ENCODE measurements at regions not wholly inside any gene's neighbourhood (a gene's known extent, or its start where the extent isn't known, plus 50 kb on each side); places are given as distances from the start of the nearest gene placed in this dataset.
"Not testable (repeated sequence)": the region's sequence is repeated elsewhere in the genome, so short reads cannot be mapped to it uniquely, and the experiment has no call there.

DNA sequence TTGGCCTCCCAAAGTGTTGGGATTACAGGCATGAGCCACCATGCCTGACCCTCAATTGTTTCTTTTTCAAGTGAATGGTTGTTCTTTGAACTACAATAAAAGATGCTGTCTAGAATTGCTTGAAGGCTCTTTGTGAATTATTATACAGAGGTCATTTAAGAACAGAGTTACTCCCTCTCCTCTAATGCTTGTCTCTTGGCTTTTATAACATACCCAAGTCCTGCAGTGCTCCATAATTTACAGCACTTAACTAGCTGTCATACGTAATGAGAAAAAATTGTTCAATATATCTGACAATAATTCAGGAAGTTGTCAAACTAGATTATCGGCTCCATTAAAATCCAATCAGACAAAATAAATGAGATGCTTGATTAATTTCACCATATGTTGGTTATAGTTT lies 823.0 kb upstream of the ATXN7L3B start:
- DNase-seq (ENCODE audit: low spot score): no peak

DNA sequence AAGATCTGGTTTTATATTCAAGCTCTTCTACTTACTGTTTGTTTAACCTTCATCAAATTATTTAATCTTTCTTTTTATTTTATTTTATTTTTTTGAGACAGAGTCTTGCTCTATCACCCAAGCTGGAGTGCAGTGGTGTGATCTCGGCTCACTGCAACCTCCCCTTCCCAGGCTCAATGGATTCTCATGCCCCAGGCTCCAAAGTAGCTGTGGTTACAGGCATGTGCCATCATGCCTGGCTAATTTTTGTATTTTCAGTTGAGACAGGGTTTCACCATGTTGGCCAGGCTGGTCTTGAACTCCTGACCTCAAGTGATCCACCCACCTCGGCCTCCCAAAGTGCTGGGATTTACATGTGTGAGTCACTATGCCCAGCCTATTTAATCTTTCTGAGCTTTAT lies 821.5 kb upstream of the ATXN7L3B start:
- DNase-seq (ENCODE audit: low spot score): not testable (repeated sequence)

DNA sequence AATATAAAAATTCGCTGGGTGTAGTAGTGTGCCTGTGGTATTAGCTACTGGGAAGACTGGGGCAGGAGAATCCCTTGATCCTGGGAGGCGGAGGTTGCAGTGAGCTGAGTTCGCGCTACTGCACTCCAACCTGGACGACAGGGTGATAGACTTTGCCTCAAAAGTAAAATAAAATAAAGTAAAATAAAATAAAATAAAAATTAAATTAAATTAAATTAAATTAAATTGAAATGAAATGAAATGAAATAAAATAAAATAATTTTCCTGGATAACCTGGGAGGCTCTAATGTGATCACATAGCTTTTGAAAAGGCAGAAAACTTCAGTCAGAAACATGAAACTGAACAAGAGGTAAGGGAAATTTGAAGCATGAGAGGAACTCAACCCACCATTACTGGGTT lies 818.4 kb upstream of the ATXN7L3B start:
- DNase-seq (ENCODE audit: low spot score): no peak

DNA sequence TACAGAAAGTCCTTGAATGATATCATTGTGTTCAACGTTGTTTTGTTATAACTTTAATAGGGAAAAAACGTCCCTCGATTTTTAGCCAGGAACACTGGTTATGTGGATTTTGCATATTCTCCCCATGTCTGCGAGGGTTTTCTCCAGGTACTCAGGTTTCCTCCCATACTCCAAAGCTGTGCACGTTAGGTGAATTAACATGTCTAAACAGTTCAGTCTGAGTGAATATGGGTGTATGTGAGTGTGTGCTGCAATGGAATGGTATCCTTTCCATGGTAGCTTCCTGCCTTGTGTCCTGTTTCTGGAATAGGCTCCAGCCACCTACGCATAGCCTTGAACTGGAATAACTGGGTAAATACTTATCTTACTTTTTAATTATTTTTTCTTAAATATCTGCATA lies 810.8 kb upstream of the ATXN7L3B start:
- no peak for DNase-seq (ENCODE audit: low spot score)

DNA sequence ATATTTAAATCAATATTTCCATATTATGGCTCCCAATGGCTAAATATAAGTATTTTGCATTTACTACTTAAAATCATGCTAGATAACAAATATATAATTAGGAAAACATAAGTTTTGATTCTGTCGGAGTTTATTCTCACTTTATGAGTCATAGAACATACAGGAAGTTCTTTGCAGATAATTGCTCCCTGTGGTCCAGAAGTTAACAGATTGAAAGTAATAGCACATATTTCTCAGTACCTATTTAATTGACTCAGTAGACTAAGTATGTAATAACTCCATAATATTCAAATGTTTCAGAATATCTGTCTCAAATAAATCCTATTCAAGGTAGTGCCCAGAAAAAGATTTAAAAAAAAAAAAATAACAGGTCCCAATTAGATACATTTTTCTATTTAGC lies 806.0 kb upstream of the ATXN7L3B start:
- no peak for DNase-seq (ENCODE audit: low spot score)

- no peak for DNase-seq (ENCODE audit: low spot score)
Measured at GRCh38 chr12:73769337-73769736, 768.3 kb upstream of the ATXN7L3B start.

GRCh38 chr12:73798523-73798922 lies 739.1 kb upstream of the ATXN7L3B start:
- DNase-seq (ENCODE audit: low spot score): no peak

GRCh38 chr12:73815072-73815645 lies 722.5 kb upstream of the ATXN7L3B start:
- DNase-seq (ENCODE audit: low spot score): no peak

DNA sequence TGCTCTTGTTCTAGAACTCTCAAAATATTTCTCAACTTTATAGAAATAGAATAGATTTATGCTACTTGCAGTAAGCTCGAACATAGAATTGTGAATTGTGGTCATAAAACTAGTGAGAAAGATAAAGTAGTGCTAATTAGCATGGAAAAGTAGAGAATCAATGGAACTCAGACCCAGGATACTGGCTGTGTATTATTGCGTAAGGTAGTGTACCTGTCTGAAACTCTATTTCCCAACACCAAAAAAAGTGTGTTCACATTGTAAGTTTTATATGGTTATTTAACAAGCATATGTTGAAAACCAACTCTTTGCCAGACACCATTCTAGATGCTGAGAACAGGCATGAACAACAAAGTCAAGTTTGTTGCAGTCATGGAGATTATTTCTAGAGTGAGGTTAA lies 720.5 kb upstream of the ATXN7L3B start:
- no peak for DNase-seq (ENCODE audit: low spot score)

DNA sequence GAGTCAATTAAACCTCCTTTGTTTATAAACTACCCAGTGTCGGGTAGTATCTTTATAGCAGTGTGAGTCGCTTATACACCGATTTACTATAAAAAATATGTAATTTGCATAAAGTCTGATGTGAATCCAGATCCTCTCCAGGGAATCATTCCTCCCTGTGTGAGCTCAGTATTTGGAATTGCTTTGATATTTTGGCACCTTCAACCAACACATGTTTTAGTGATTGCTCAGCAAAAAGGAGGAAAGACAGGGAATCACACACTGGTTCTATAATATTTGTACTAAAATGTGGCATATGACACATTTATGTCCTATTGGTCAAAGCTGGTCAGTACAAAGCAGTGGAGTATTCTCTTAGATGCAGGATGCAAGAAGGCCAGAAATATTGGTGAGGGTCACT lies 703.9 kb upstream of the ATXN7L3B start:
- no peak for DNase-seq (ENCODE audit: low spot score)

- DNase-seq (ENCODE audit: low spot score): no peak
Measured at GRCh38 chr12:73841963-73842362, 695.7 kb upstream of the ATXN7L3B start.

GRCh38 chr12:73863546-73863945 lies 674.1 kb upstream of the ATXN7L3B start:
- DNase-seq (ENCODE audit: low spot score): no peak

DNA sequence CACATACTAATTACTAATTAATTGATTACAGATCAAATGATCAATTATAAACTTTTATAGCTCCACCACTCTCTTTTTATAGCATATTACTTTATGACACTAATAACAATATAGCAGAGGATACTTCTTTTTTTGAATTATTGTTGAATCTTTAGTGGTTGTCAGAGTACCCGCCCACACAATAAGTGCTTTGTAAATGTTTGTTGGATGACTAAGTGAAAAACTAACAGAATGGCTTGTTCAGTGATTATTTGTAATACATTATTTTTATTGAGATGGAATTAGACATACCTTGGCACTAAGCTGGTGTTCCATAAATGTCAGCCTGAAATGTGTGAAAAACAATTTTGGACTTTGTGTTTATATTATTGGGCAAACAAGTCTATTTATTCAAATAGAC lies 670.5 kb upstream of the ATXN7L3B start:
- DNase-seq (ENCODE audit: low spot score): no peak

- not testable (repeated sequence) for DNase-seq (ENCODE audit: low spot score)
Measured at GRCh38 chr12:73877291-73877690, 660.3 kb upstream of the ATXN7L3B start.

DNA sequence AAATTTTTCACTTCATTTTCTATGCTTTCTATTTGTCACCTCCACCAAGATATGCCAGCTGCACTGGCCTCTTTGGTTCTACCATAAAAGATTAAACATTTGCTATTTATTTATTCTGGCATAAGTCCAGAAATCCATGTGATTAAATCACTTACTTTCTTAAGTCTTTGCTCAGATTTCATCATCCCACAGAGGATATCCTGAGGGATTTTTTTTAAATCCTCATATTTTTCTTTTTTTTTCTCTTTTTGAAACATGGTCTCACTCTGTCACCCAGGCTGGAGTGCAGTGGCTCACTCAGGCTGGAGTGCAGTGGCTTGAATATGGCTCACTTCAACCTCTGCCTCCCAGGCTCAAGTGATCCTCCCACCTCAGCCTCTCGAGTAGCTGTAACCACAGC lies 645.4 kb upstream of the ATXN7L3B start:
- no peak for DNase-seq (ENCODE audit: low spot score)

DNA sequence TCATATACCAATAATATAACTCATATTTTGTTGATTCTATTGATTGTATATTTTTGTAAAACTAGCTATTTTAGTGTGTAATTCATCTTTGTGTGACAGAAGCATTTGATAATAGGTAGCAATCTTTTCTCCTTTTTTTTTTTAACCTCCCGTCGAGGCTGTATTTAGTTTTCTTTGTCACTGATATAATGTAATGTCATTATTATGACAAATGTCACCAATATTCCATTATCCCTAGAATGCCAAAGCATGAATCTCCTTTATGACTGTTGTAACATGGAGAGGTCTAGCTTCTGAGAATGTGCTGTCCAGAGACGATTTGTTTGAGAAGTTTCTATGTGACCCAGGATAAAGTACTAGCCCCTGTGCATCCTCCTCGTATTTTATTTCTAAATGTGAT lies 639.0 kb upstream of the ATXN7L3B start:
- DNase-seq (ENCODE audit: low spot score): no peak

DNA sequence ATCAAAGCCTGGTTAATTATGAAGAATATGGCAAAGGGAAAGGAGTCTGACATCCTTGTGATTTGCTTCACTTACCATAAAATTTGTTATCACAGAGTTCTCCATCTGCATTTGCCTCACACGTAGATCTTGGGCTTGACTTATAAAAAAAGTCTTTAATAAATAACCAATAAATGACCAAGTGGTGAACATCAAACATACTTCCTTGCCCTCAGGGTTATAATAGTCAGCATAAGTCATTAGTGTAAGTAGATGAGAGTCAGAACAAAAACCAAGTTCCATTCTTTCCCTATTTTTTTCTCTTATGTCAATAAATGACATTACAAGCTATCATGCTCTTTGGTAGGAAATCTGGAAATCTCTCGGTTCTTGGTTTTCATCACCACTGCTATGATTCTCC lies 635.4 kb upstream of the ATXN7L3B start:
- no peak for DNase-seq (ENCODE audit: low spot score)

DNA sequence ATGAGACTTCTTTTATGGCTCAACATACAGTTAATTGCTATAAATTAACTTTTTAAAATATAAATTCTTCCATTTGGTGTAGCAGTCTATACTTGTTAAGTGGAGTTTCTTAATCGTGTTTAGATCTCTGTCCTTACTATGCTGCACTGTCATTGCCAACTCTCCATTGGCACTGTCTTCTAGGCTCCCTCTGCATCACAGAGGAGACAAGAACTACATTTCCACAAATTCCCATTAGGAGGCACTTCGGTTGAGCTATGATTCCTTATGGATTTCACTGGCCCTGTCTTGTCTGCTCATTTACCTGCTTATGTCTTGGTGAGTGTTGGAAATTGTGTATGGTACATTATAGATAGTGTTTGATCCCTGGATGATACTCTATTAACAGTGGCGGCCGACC lies 630.9 kb upstream of the ATXN7L3B start:
- DNase-seq (ENCODE audit: low spot score): no peak

DNA sequence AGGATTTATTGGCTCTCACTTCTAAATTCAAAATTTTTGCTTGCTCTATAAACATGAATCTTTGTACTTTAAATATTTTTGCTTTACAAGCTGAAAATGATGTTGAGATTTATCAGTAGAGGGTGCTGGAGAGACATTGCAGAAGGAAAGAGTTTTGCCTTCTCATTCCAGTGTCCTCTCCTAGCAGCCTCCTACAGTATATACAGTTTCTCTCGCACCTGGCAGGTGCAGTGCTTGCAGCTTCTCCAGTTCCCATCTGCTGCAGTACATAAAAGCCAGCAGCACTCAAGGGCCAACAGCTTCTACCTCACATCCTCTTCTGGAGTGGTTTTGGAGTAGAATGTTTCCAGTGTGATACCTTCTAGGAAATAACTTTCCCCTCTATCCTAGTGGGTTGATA lies 601.8 kb upstream of the ATXN7L3B start:
- no peak for DNase-seq (ENCODE audit: low spot score)

DNA sequence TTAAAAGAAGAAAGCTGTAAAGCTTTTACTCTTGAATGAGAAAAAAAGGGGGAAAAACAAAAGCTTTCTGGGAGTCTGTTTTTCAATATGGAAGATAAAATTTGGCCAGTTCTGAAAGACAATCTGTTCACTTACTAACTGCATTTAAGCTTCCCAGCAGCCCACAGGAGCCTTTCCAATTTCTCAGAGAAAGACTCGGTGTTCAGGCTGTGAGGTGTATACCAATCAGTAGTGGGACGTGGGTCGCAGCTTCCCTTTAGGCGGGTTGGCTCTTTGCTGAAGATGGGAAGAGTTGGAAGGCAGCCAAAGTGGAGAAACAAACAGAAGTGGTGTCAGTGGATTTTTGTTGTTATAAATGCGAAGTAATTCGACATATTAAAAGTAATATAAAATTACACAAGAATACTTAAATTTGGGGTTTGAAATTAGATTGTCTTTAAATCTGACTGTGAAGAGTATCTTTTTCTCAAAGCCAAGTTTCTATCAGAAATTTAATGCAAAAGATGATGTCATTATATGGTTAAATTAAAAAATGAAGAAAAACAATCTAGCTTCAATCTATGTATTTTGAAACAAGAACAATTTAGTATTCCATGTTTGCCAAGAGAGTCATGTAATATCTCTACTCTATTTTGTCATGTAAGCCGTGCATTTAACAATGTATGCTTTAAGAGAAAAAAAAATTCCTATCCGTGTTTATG lies 590.2 kb upstream of the ATXN7L3B start:
- no peak for DNase-seq (ENCODE audit: low spot score)

- no peak for DNase-seq (ENCODE audit: low spot score)
Measured at GRCh38 chr12:73950507-73950906, 587.1 kb upstream of the ATXN7L3B start.

DNA sequence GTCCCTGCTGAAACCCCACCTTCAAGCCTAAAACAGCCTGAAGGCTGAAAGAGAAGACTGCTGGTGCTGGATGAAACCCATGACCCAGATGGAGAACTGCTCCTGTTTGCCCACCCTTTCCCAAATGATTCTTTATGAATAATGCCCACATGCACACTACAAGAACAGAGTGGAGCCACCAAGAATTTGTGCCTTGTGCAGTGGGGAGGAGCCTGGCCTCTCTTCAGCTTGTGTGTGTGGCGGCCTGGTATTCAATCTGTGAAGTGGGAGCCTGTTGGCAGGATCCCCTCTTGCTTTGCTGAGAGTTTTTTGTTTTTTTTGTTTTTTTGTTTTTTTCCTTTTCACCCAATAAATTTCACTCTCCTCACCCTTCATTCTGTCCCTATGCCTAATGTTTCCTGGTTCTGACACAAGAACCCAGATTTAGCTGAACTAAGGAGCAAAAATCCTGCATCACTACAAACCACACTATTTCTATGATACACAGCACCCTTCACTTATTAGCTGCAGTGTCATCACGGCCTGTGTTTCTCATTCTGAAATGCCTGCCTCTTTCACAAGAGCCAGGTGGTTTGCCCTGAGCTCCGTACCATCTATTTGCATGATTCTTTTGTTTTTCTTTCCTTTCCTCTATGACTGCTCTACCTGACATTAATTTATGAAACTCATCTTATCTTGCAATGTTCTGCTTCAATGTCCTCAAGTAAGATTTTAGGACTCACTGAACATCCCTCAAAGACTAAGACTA lies 585.5 kb upstream of the ATXN7L3B start:
- no peak for DNase-seq (ENCODE audit: low spot score)

- DNase-seq (ENCODE audit: low spot score): no peak
Measured at GRCh38 chr12:73964641-73965040, 573.0 kb upstream of the ATXN7L3B start.

- DNase-seq (ENCODE audit: low spot score): no peak
Measured at GRCh38 chr12:73973486-73973885, 564.1 kb upstream of the ATXN7L3B start.
